DND-41 (cell line): ENCODE measurements at regions not wholly inside any gene's neighbourhood (a gene's known extent, or its start where the extent isn't known, plus 50 kb on each side); places are given as distances from the start of the nearest gene placed in this dataset.

Source experiments
- CTCF ChIP-seq: IDR thresholded peaks from 2 replicates; pipeline ENCODE4 v1.5.1; 2012; ENCODE audit warnings: borderline replicate concordance, low read length, moderate library complexity, mild to moderate bottlenecking; ENCODE audit not compliant: poor library complexity, severe bottlenecking; ENCODE audit errors: extremely low read depth
- EZH2 ChIP-seq: IDR thresholded peaks from 3 replicates; pipeline ENCODE4 v1.6.1; 2012; ENCODE audit warnings: borderline replicate concordance, low read depth, mild to moderate bottlenecking, moderate library complexity, low read length, inconsistent platforms; ENCODE audit not compliant: severe bottlenecking

- TF ChIP-seq CTCF (no peak), EZH2 (no peak)
These were observed 612.2 kb upstream of the SLC39A10 start for GRCh38 chr2:195044801-195045200.
